ENCODE measurements at regions not wholly inside any gene's neighbourhood (a gene's known extent, or its start where the extent isn't known, plus 50 kb on each side); places are given as distances from the start of the nearest gene placed in this dataset.

DNA sequence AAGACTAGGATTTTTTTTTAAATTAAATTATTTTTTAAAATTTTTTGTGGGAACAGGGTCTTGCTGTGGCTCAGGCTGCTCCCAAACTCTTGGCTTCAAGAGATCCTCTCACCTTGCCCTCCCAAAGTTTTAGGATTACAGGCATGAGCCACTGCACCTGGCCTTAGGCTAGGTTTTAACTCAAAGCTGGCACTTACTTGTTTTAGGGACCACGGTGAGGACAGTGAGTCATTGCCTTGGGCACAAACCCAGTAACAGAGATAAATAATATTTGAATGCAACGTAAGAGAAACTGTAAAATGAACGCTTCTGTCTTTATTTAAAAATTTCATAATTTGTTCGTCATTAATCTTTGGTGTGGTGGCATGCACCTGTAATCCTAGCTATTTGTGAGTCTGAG, 96.6 kb downstream of the GATA3 start:
- no peak overlapping the region for H3K9ac ChIP-seq (ENCODE audit: low read length)
- no peaks in the 10 kb centered on the region for H3K36me3 ChIP-seq (ENCODE audit: control insufficient read depth, insufficient read depth, low read length)
- H4K8ac ChIP-seq (ENCODE audit: low read depth, low read length) = no peak overlapping the region
- no peak overlapping the region for H2BK5ac ChIP-seq (ENCODE audit: low read length)
- H3K4me3 ChIP-seq (ENCODE audit: low read length) = no peak overlapping the region
- H3K27me3 ChIP-seq (ENCODE audit: insufficient read depth, low read length, poor library complexity) = no peaks in the 10 kb centered on the region
- H3K79me2 ChIP-seq (ENCODE audit: control insufficient read depth, insufficient read depth, low read length) = no peaks in the 10 kb centered on the region
- H2BK15ac ChIP-seq (replicated peaks; ENCODE audit: low read depth) = no peak overlapping the region
- no peak for DNase-seq
- no peak overlapping the region for H3K4me2 ChIP-seq (ENCODE audit: low read length)
- no peak overlapping the region for H3K18ac ChIP-seq (ENCODE audit: low read length)
- H3K4ac ChIP-seq (ENCODE audit: low read depth, low read length) = no peak overlapping the region
- H3K4me1 ChIP-seq (ENCODE audit: control insufficient read depth, low read depth, low read length) = no peaks in the 10 kb centered on the region
- WGBS (ENCODE audit: extremely low coverage, insufficient coverage, low lambda C conversion rate) = no CpG with 5 or more reads among the region's 4 CpGs
- H3K79me1 ChIP-seq (ENCODE audit: low read length) = no peaks in the 10 kb centered on the region
- no peak overlapping the region for H3K23ac ChIP-seq (ENCODE audit: low read length)
- H3K27ac ChIP-seq (ENCODE audit: low read depth, low read length) = no peak overlapping the region
- H2AK5ac ChIP-seq (ENCODE audit: low read length) = no peak overlapping the region
- no peak overlapping the region for H2BK120ac ChIP-seq (ENCODE audit: low read depth, low read length)
- no peak overlapping the region for H3K56ac ChIP-seq (ENCODE audit: low read length)
- no peak overlapping the region for H4K5ac ChIP-seq (ENCODE audit: low read length)

DNA sequence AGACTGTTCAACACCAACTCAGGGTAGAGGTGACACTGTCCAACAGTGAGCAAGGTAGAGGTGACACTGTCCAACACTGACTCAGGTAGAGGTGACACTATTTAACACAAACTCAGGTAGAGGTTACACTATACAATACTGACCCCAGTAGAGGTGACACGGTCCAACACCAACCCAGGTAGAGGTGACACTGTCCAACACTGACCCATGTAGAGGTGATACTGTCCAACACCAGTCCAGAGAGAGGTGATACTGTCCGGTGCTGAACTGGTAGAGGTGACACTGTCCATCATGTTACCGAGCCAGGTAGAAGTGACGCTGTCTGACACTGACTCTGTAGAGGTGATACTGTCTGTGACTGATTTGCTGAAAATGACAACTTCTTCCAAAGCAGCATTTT, 102.4 kb downstream of the GATA3 start:
- no peak overlapping the region for H2AK5ac ChIP-seq (ENCODE audit: low read length)
- no peaks in the 10 kb centered on the region for H3K79me2 ChIP-seq (ENCODE audit: control insufficient read depth, insufficient read depth, low read length)
- H3K9ac ChIP-seq (ENCODE audit: low read length) = no peak overlapping the region
- DNase-seq = no peak
- no peak overlapping the region for H3K27ac ChIP-seq (ENCODE audit: low read depth, low read length)
- H3K4me2 ChIP-seq (ENCODE audit: low read length) = no peak overlapping the region
- H3K4ac ChIP-seq (ENCODE audit: low read depth, low read length) = no peak overlapping the region
- H2BK5ac ChIP-seq (ENCODE audit: low read length) = no peak overlapping the region
- H3K36me3 ChIP-seq (ENCODE audit: control insufficient read depth, insufficient read depth, low read length) = no peaks in the 10 kb centered on the region
- H3K56ac ChIP-seq (ENCODE audit: low read length) = no peak overlapping the region
- no peak overlapping the region for H4K8ac ChIP-seq (ENCODE audit: low read depth, low read length)
- H3K79me1 ChIP-seq (ENCODE audit: low read length) = no peaks in the 10 kb centered on the region
- no peak overlapping the region for H3K4me3 ChIP-seq (ENCODE audit: low read length)
- no peaks in the 10 kb centered on the region for H3K4me1 ChIP-seq (ENCODE audit: control insufficient read depth, low read depth, low read length)
- no peaks in the 10 kb centered on the region for H3K27me3 ChIP-seq (ENCODE audit: insufficient read depth, low read length, poor library complexity)
- H2BK15ac ChIP-seq (replicated peaks; ENCODE audit: low read depth) = no peak overlapping the region
- WGBS (ENCODE audit: extremely low coverage, insufficient coverage, low lambda C conversion rate) = no CpG with 5 or more reads among the region's 4 CpGs
- H3K23ac ChIP-seq (ENCODE audit: low read length) = no peak overlapping the region
- H2BK120ac ChIP-seq (ENCODE audit: low read depth, low read length) = no peak overlapping the region
- no peak overlapping the region for H3K18ac ChIP-seq (ENCODE audit: low read length)
- H4K5ac ChIP-seq (ENCODE audit: low read length) = no peak overlapping the region

DNA sequence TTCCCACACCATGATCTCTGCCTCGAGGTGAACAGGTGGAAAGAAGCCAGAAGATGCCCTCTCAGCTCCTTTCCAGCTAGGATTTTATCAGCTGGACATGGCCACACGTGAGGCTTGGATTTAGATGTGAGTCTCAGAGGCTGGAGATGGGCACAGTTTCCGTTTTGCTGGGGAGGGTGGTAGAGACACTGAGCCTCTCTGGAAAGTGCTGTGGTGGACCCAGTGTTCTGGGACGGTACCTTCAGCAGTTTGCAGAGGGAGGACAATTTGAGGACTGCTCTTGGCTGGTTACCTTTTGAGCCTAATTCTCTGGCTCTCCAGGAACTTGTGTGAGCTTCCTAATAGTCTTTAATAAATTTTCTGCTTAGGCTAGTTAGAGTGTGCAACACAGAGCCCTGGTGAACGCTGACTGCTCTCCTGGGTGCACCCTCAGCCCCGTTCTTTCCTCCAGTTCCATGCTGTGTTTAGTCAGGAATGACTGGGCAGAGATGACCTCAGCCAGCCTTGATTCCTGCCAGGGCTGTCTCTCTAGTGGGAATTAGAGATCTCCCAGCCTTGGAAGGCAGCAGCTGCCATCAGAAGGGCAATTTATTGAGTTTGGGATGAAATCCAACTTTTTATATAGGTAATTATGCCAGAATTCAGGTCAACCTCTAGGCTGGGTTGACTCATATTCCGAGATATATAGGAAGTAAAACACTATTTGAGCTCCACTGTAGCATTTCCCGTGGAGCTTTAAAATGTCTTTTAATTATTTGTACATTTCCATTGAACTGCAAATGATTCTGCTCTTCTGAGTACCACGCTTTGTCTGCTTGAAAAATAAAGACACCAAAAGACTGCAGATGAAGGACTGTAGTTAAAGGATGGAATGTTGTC, 103.9 kb downstream of the GATA3 start:
- Histone ChIP-seq H2AK5ac (ENCODE audit: low read length) (no peak overlapping the region), H3K9ac (ENCODE audit: low read length) (no peak overlapping the region), H3K4me3 (ENCODE audit: low read length) (no peak overlapping the region), H3K56ac (ENCODE audit: low read length) (no peak overlapping the region), H3K36me3 (ENCODE audit: control insufficient read depth, insufficient read depth, low read length) (no peaks in the 10 kb centered on the region), H3K4me1 (ENCODE audit: control insufficient read depth, low read depth, low read length) (no peaks in the 10 kb centered on the region), H3K18ac (ENCODE audit: low read length) (no peak overlapping the region), H3K79me2 (ENCODE audit: control insufficient read depth, insufficient read depth, low read length) (no peaks in the 10 kb centered on the region), H3K27me3 (ENCODE audit: insufficient read depth, low read length, poor library complexity) (no peaks in the 10 kb centered on the region), H3K4me2 (ENCODE audit: low read length) (no peak overlapping the region), H2BK5ac (ENCODE audit: low read length) (no peak overlapping the region), H2BK120ac (ENCODE audit: low read depth, low read length) (no peak overlapping the region), H3K23ac (ENCODE audit: low read length) (no peak overlapping the region), H2BK15ac (replicated peaks; ENCODE audit: low read depth) (no peak overlapping the region), H4K8ac (ENCODE audit: low read depth, low read length) (no peak overlapping the region), H4K5ac (ENCODE audit: low read length) (no peak overlapping the region), H3K79me1 (ENCODE audit: low read length) (no peaks in the 10 kb centered on the region), H3K4ac (ENCODE audit: low read depth, low read length) (no peak overlapping the region), H3K27ac (ENCODE audit: low read depth, low read length) (no peak overlapping the region)
- no CpG with 5 or more reads among the region's 9 CpGs for WGBS (ENCODE audit: extremely low coverage, insufficient coverage, low lambda C conversion rate)
- DNase-seq = no peak

DNA sequence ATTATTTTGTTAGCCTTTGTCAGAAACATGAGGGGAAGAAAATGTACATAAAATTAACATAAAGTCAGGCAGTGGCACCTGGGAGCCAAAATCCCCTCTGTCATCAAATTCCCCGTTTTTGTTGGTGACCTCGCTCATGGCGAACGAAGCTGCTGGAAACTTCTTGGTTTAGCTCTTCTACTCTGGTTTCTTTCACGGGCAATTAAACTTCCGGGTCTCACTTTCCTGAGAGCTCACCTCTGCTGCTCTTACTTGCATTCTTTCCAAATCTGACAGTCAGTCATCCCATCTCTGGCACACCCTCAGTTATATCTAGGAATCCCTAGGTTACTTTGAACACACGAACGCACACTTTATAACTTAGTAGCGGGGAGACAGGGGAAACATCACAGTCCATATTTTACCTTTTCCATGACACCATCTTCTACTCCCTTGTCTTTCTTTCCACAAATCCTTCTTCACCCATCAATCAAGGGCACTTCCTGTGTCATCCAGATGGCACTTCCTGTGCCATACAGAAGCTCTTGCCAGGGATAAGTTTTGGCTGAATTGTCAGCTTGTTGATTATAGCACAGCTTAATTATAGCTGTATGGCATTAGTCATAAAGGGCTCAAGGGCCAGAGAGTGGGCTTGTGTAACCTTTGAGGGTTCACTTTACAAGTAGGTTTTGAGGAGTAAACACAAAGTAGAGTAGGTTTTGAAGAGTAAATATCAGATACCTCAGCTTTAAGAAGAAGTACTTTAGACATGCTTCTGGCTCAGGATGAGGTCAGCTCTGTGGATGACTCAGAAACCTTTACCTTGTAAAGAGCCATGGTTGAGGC, 105.1 kb downstream of the GATA3 start:
- Histone ChIP-seq H3K27ac (ENCODE audit: low read depth, low read length) (no peak overlapping the region), H3K4me1 (ENCODE audit: control insufficient read depth, low read depth, low read length) (no peaks in the 10 kb centered on the region), H3K23ac (ENCODE audit: low read length) (no peak overlapping the region), H4K8ac (ENCODE audit: low read depth, low read length) (no peak overlapping the region), H2BK120ac (ENCODE audit: low read depth, low read length) (no peak overlapping the region), H2AK5ac (ENCODE audit: low read length) (no peak overlapping the region), H3K79me1 (ENCODE audit: low read length) (no peaks in the 10 kb centered on the region), H3K4ac (ENCODE audit: low read depth, low read length) (no peak overlapping the region), H2BK5ac (ENCODE audit: low read length) (no peak overlapping the region), H4K5ac (ENCODE audit: low read length) (no peak overlapping the region), H2BK15ac (replicated peaks; ENCODE audit: low read depth) (no peak overlapping the region), H3K56ac (ENCODE audit: low read length) (no peak overlapping the region), H3K4me3 (ENCODE audit: low read length) (no peak overlapping the region), H3K18ac (ENCODE audit: low read length) (no peak overlapping the region), H3K27me3 (ENCODE audit: insufficient read depth, low read length, poor library complexity) (no peaks in the 10 kb centered on the region), H3K79me2 (ENCODE audit: control insufficient read depth, insufficient read depth, low read length) (no peaks in the 10 kb centered on the region), H3K4me2 (ENCODE audit: low read length) (no peak overlapping the region), H3K36me3 (ENCODE audit: control insufficient read depth, insufficient read depth, low read length) (no peaks in the 10 kb centered on the region), H3K9ac (ENCODE audit: low read length) (no peak overlapping the region)
- no peak for DNase-seq
- WGBS (ENCODE audit: extremely low coverage, insufficient coverage, low lambda C conversion rate) = no CpG with 5 or more reads among the region's 9 CpGs

DNA sequence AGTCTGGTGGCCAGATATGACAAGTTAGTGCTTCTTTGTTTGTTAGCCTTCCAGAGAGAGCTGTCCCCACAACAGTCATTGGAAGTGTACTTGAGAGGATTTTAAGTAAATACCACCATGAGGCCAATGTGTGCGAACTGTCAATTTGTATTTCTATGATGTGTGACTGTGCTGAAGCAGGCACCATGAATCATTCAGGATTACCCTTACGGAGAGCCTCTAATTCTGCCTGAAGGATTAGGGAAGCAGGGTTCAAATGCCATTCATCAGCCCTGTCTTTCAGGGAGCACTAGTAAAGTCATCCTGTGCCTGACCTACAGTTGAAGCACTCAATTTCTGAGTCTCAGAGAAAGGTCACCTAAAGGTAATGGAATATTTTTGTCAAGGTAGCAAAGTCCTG, 109.3 kb downstream of the GATA3 start:
- Histone ChIP-seq H2BK5ac (ENCODE audit: low read length) (no peak overlapping the region), H3K4me1 (ENCODE audit: control insufficient read depth, low read depth, low read length) (no peaks in the 10 kb centered on the region), H3K18ac (ENCODE audit: low read length) (no peak overlapping the region), H3K27me3 (ENCODE audit: insufficient read depth, low read length, poor library complexity) (no peaks in the 10 kb centered on the region), H3K23ac (ENCODE audit: low read length) (no peak overlapping the region), H3K36me3 (ENCODE audit: control insufficient read depth, insufficient read depth, low read length) (no peaks in the 10 kb centered on the region), H3K79me1 (ENCODE audit: low read length) (no peaks in the 10 kb centered on the region), H3K4me2 (ENCODE audit: low read length) (no peak overlapping the region), H3K79me2 (ENCODE audit: control insufficient read depth, insufficient read depth, low read length) (no peaks in the 10 kb centered on the region), H3K4me3 (ENCODE audit: low read length) (no peak overlapping the region), H3K56ac (ENCODE audit: low read length) (no peak overlapping the region), H3K27ac (ENCODE audit: low read depth, low read length) (no peak overlapping the region), H2AK5ac (ENCODE audit: low read length) (no peak overlapping the region), H2BK15ac (replicated peaks; ENCODE audit: low read depth) (no peak overlapping the region), H4K8ac (ENCODE audit: low read depth, low read length) (no peak overlapping the region), H4K5ac (ENCODE audit: low read length) (no peak overlapping the region), H3K9ac (ENCODE audit: low read length) (no peak overlapping the region), H2BK120ac (ENCODE audit: low read depth, low read length) (no peak overlapping the region), H3K4ac (ENCODE audit: low read depth, low read length) (no peak overlapping the region)
- no CpG with 5 or more reads among the region's 2 CpGs for WGBS (ENCODE audit: extremely low coverage, insufficient coverage, low lambda C conversion rate)
- no peak for DNase-seq

Data from mesendoderm (in vitro differentiated cells).